Activated CD4-positive, alpha-beta T cell treated with anti-CD3 and anti-CD28 coated beads, Interleukin-2, amount 50 U/mL, for 1 hour (primary cell): ENCODE measurements at regions not wholly inside any gene's neighbourhood (a gene's known extent, or its start where the extent isn't known, plus 50 kb on each side); places are given as distances from the start of the nearest gene placed in this dataset.
"Not testable (repeated sequence)": the region's sequence is repeated elsewhere in the genome, so short reads cannot be mapped to it uniquely, and the experiment has no call there.

Experiments used
- DNase-seq: peaks from one replicate; pipeline ENCODE4 v3.0.0-alpha.2; 2020

DNA sequence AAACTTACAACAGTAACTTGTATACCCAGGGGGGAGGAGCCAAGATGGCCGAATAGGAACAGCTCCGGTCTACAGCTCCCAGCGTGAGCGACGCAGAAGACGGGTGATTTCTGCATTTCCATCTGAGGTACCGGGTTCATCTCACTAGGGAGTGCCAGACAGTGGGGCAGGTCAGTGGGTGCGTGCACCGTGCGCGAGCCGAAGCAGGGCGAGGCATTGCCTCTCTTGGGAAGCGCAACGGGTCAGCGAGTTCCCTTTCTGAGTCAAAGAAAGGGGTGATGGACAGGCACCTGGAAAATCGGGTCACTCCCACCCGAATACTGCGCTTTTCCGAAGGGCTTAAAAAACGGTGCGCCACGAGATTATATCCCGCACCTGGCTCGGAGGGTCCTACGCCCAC lies 278.8 kb downstream of the FAM47B start:
- DNase-seq = not testable (repeated sequence)

- DNase-seq = no peak
These were observed 301.6 kb downstream of the FAM47B start for GRCh38 chrX:35244088-35244741.

DNA sequence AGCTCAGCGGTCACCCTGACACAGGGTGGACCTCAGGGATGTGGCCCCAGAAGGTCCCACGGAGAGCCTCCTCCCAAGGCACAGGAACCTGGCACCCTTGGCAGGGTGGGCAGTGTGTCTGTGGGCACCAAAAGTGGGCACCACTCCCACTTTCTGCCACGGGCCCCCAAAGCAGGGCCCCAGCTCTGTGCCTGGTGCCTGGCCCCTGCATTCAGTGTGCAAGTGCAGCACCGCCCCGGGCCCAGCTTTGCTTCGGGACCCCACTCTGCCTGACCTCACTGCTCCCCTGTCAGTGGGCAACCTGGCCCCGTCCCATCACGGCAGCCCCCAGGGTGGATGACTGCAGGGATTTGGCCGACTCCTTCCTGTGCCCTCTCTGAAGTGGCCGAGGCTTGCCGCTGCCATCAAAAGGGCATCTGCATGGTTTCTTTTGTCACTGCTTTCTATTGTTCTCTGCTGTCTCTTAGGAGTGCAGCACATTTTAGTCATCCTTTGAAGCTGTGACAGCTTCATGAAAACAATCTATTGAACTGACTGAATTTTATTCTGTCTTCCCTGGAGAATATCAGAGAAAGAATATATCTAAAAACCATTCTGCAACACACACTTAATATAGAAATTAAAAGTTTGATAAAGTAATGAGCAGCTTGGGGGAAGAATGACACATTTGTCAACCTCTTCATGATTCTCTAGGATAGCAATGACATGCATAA lies 302.4 kb downstream of the FAM47B start:
- no peak for DNase-seq

DNA sequence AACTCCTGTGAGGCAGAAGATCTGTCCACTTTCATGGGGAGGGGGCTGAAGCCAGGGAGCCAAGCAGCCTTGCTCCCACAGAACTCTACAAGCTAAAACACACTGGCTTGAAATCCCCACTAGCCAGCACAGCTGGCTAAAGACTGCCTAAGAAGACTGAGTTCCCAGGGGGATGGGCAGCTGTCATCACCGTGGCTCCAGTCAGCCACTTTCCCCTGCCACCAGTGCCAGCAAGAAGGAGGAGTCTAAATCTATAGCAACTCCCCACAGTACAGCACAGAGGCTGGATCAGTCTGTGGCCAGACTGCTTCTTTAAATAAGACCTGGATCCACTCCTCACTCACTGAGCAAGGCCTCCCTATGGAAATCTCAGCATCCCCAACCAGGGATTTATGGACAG lies 308.6 kb downstream of the FAM47B start:
- no peak for DNase-seq

GRCh38 chrX:35276115-35276514 lies 333.5 kb downstream of the FAM47B start:
- no peak for DNase-seq

- no peak for DNase-seq
These were observed 342.8 kb downstream of the FAM47B start for GRCh38 chrX:35285289-35285962.

DNA sequence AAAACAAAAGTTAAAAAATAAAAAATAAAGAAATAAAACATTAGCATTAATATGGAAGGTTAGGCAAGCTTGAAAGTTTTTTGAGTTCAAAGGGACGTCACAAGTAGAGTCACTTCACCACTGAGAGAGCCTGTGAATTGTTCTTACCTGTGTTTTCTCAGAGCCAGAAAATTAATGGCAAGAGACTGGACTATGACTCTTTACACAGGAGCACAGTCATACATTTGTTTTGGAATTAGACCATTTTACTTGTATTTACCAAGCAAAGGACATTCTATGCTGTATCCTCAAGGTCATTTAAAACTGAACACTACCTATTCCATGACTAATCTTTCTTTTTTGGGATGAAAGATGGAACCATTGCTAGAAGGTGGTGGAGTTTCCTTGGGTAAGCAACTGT lies 346.1 kb downstream of the FAM47B start:
- no peak for DNase-seq

GRCh38 chrX:35289952-35290351 lies 347.4 kb downstream of the FAM47B start:
- DNase-seq = no peak

DNA sequence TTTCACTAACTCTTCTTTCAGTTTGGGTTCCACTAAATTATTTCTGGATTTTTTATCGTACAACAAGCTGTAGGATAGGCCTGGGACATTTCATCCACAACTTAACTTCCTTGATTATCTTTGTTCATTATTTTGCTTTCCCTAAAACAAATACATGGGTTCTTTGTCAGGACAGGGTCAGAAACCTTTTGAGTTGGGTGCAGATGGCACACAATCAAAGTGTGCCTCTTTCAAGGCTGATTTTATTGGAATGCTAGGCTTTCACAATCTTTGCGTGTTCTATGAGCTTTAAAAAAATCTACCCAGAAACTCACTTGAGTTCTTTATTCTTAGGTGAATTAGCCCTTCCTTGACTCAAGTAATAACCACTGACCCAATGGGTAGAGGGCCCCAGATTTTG lies 348.4 kb downstream of the FAM47B start:
- no peak for DNase-seq

DNA sequence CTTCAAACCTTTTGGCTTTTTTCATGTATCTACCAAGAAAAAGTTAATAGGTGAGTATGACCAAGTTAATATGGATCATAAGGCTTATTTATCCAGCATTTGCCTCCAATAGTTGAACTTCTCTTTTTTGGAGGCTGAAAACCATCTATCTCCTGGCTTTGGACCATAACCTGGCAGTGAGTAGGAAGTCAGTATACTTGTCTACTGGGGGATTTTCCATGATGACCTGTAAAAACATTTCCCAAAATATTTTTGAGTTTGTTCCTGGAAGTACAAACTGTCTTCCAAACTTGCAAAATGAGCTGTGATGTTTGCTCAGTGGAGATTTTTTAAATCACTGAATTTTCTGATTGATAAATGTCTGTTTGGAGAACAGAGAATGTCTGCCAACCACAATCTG lies 349.9 kb downstream of the FAM47B start:
- no peak for DNase-seq

DNA sequence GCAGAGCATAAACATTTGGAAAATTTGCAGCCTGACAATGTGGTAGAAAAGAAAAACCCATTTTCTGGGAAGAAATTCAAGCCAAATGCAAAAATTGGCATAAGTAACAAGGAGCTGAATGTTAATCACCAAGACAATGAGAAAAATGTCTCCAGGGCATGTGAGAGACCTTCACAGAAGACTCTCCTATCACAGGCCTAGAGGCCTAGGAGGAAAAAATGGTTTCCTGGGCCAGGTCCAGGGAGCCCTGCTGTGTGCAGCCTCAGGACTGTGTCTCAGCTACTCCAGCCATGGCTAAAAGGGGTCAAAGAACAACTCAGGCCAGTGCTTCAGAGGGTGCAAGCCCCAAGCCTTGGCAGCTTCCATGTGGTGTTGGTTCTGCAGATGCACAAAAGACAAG lies 362.4 kb downstream of the FAM47B start:
- DNase-seq = not testable (repeated sequence)

DNA sequence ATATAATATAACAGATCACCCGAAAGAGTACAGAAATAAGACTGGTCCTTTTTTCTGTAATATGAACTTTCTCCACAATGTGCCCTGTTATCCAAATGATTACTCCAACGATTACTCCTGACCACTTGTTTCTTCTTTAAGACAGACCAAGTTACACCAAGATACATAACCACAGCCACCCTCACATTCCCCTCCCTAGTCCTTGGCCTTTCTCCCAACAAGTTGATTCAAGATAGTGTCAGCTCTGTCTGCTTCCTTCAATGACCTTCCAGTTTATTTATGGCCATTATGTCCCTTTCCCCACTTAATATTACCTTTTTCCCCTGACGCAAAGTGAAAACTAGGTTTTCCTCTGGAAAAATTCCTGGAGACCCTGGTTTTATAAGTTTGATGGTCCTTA lies 397.2 kb downstream of the FAM47B start:
- DNase-seq = no peak

GRCh38 chrX:35340465-35340864 lies 397.9 kb downstream of the FAM47B start:
- DNase-seq = no peak

DNA sequence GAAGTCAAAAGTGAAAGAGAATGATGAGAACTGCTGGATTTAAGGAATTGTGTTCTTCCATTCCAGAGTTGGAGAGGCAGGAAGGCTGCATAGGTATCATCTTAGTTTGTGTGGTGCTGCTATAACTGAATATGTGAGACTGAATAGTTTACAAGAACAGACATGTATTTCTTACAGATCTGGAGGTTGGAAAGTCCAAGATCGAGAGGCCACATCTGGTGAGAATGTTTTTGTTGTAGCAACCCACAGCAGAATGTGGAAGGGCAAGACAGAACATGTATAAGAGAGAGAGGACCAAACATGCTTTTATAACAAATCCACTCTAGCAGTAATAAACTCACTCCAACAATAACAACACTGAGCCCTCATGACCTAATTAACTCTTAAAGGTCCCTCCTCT lies 408.6 kb downstream of the FAM47B start:
- no peak for DNase-seq

GRCh38 chrX:35351795-35352483 lies 409.3 kb downstream of the FAM47B start:
- no peak for DNase-seq

GRCh38 chrX:35357656-35358055 lies 415.1 kb downstream of the FAM47B start:
- no peak for DNase-seq

GRCh38 chrX:35362866-35363265 lies 420.3 kb downstream of the FAM47B start:
- DNase-seq = no peak

- DNase-seq = no peak
These were observed 424.0 kb upstream of the MAGEB16 start for GRCh38 chrX:35374116-35374515.

GRCh38 chrX:35380808-35381700 lies 417.1 kb upstream of the MAGEB16 start:
- DNase-seq = no peak

DNA sequence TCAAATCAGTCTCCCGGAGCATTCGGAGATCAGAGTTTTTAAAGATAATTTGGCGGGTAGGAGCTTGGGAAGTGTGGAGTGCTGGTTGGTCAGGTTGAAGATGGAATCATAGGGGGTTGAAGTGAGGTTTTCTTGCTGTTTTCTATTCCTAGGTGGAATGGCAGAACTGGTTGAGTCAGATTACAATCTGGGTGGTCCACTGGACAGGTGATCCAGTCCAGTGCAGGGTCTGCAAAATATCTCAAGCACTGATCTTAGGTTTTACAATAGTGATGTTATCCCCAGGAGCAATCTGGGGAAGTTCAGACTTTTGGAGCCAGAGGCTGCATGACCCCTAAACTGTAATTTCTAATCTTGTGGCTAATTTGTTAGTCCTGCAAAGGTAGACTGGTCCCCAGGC lies 416.4 kb upstream of the MAGEB16 start:
- not testable (repeated sequence) for DNase-seq

GRCh38 chrX:35382966-35383365 lies 415.2 kb upstream of the MAGEB16 start:
- DNase-seq = no peak

- DNase-seq = no peak
These were observed 405.9 kb upstream of the MAGEB16 start for GRCh38 chrX:35392232-35392631.

DNA sequence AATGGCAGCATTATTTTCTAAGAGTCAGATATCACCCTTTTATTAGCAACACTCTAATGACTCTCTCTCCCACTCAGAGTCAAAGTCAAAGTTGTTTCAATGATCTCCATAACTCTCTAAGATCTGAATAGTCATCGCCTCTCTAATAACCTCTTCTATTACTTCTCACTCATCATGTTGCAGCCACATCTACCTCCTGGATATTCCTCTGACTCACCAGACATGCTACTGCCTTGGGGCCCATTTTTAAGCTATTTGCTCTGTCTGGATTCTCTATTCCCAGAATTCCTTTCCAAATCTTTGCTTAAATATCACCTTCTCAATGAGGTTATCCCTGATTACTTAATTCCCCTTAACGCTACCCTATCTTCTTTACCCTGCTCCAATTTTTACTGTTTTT lies 391.8 kb upstream of the MAGEB16 start:
- no peak for DNase-seq
